Stomach (tissue), 8 donors: ENCODE measurements at regions not wholly inside any gene's neighbourhood (a gene's known extent, or its start where the extent isn't known, plus 50 kb on each side); places are given as distances from the start of the nearest gene placed in this dataset.
A peak's percentile ranks its signal among the peaks of the same experiment; 100 is the strongest.

Experiments
- DNase-seq, 2 donors: peaks; one replicate each; pipeline versions ENCODE4 v3.0.0 to v3.0.0-alpha.2; 2013 to 2019
- H3K27ac ChIP-seq, 5 donors: fragments of 200-600 bp in 4 of 5; sonication (generic) in 4 of 5; one replicate each; pipeline ENCODE4 v1.5.1; 2013 to 2019; ENCODE audit warnings: mild to moderate bottlenecking in 1 of 5, moderate library complexity in 1 of 5
- H3K27me3 ChIP-seq, 3 donors: fragments of 200-600 bp; sonication (generic); one replicate each; pipeline ENCODE4 v1.5.1; 2017 to 2019; ENCODE audit warnings: mixed run types in 1 of 3
- H3K36me3 ChIP-seq, 4 donors: fragments of 200-600 bp; sonication (generic); 1 replicate in 3 of 4; 2 replicates in 1 of 4; pipeline ENCODE4 v1.5.1; 2016 to 2019
- H3K4me1 ChIP-seq, 4 donors: fragments of 200-600 bp; sonication (generic); one replicate each; pipeline ENCODE4 v1.5.1; 2016 to 2019
- H3K4me3 ChIP-seq, 4 donors: fragments of 200-600 bp; sonication (generic) in 3 of 4; one replicate each; pipeline ENCODE4 v1.5.1; 2016 to 2019; ENCODE audit warnings: mild to moderate bottlenecking in 1 of 4
- H3K9me3 ChIP-seq, 4 donors: fragments of 200-600 bp; sonication (generic); one replicate each; pipeline ENCODE4 v1.5.1; 2016 to 2019
- CTCF ChIP-seq, 7 experiments: fragments of 450-650 bp in 4 of 7; fragments of 200-600 bp in 3 of 7; sonication (generic) in 3 of 7; IDR thresholded peaks; one replicate each; pipeline ENCODE4 v1.5.1; 2016 to 2019; ENCODE audit warnings: antibody characterized with exemption in 7 of 7, control low read depth in 2 of 7, mild to moderate bottlenecking in 1 of 7
- EP300 ChIP-seq: sonication (generic); formaldehyde crosslinking; IDR thresholded peaks from one replicate; pipeline ENCODE4 v1.6.1; 2017; ENCODE audit warnings: antibody characterized with exemption
- POLR2A ChIP-seq, 4 donors: fragments of 450-650 bp; IDR thresholded peaks; one replicate each; pipeline ENCODE4 v1.6.1; 2016; ENCODE audit warnings: antibody characterized with exemption in 4 of 4, control low read depth in 2 of 4, mild to moderate bottlenecking in 1 of 4, moderate library complexity in 1 of 4
- POLR2AphosphoS5 ChIP-seq, 3 donors: sonication (generic); formaldehyde crosslinking; IDR thresholded peaks; one replicate each; pipeline ENCODE4 v1.6.1; 2016; ENCODE audit warnings: antibody characterized with exemption in 3 of 3
- WGBS, 5 donors: extraction: QIAGEN DNeasy Blood & Tissue Kit in 3 of 5; methylation state at CpG; one replicate each; pipeline versions ENCODE4 v1.1.5 to v1.1.7; 2013 to 2018; 5-methylcytosine and 5-hydroxymethylcytosine counted together
- intact Hi-C: fragments of 100-400 bp; cut with DNase I; formaldehyde crosslinking; loops from one replicate; pipeline ENCODE4 v1.15.1; 2023; ENCODE audit warnings: low total_unique reads
- donor health status: healthy with polysubstance abuse.
- donor health status: Bipolar disorder and iron deficiency.
- donor health status: healthy.

- peaks cover 12 to 28% (median 22%) of the 10 kb centered on the region in 4 donors for H3K4me1 ChIP-seq
- WGBS, 5 donors = 73 to 84% (median 77%) methylated on average over 3 of the region's 3 CpGs
- no peaks in the 10 kb centered on the region for H3K36me3 ChIP-seq
- H3K27ac ChIP-seq = no peak overlapping the region
- TF ChIP-seq POLR2A (IDR thresholded peaks at IDR 0.05) (no peak), EP300 (no peak), POLR2AphosphoS5 (IDR thresholded peaks at IDR 0.05) (no peak)
- no peaks in the 10 kb centered on the region for H3K27me3 ChIP-seq
- H3K9me3 ChIP-seq = no peaks in the 10 kb centered on the region
- DNase-seq = peak in 1 of 2 donors; percentile 48
- intact Hi-C loops = no loop called here
- no peak overlapping the region for H3K4me3 ChIP-seq
Measured at GRCh38 chr1:203424285-203424684, 51.3 kb upstream of the PRELP start.

- DNase-seq = peak in 1 of 2 donors; percentile 19
Measured at GRCh38 chr1:203424861-203425662, 50.5 kb upstream of the PRELP start.

GRCh38 chr1:203425663-203425975, 50.0 kb upstream of the PRELP start:
- Histone ChIP-seq H3K27ac (no peak overlapping the region), H3K4me3 (no peak overlapping the region), H3K27me3 (no peaks in the 10 kb centered on the region), H3K9me3 (no peaks in the 10 kb centered on the region), H3K4me1 (peaks cover 12 to 32% (median 27%) of the 10 kb centered on the region in 4 donors), H3K36me3 (no peaks in the 10 kb centered on the region)
- intact Hi-C loops = no loop called here
- peak in 1 of 2 donors; percentile 71 for DNase-seq
- TF ChIP-seq EP300 = no peak
- TF ChIP-seq POLR2AphosphoS5 (IDR thresholded peaks at IDR 0.05) = no peak
- no peak for TF ChIP-seq CTCF (IDR thresholded peaks at IDR 0.05)
- TF ChIP-seq POLR2A (IDR thresholded peaks at IDR 0.05) = no peak

More at GRCh38 chr1:203424861-203425662, 50.5 kb upstream of the PRELP start:
- Histone ChIP-seq H3K36me3 (no peaks in the 10 kb centered on the region), H3K4me1 (peaks cover 12 to 32% (median 27%) of the 10 kb centered on the region in 4 donors), H3K27me3 (no peaks in the 10 kb centered on the region), H3K27ac (no peak overlapping the region), H3K9me3 (no peaks in the 10 kb centered on the region), H3K4me3 (no peak overlapping the region)
- 52 to 62% (median 55%) methylated on average over 4 of the region's 4 CpGs for WGBS, 5 donors
- no peak for TF ChIP-seq POLR2A (IDR thresholded peaks at IDR 0.05)
- no peak for TF ChIP-seq POLR2AphosphoS5 (IDR thresholded peaks at IDR 0.05)
- no peak for TF ChIP-seq EP300
- TF ChIP-seq CTCF (IDR thresholded peaks at IDR 0.05) = no peak
- intact Hi-C loops = no loop called here
